ENCODE measurements at regions not wholly inside any gene's neighbourhood (a gene's known extent, or its start where the extent isn't known, plus 50 kb on each side); places are given as distances from the start of the nearest gene placed in this dataset.
"Not testable (repeated sequence)": the region's sequence is repeated elsewhere in the genome, so short reads cannot be mapped to it uniquely, and the experiment has no call there.

GRCh38 chr14:106327234-106327633 is 800.9 kb downstream of the TMEM121 start:
- DNase-seq (ENCODE audit: low spot score): no peak

GRCh38 chr14:106327702-106328353 is 801.4 kb downstream of the TMEM121 start:
- DNase-seq (ENCODE audit: low spot score): not testable (repeated sequence)

- not testable (repeated sequence) for DNase-seq (ENCODE audit: low spot score)
These were observed 802.9 kb downstream of the TMEM121 start for GRCh38 chr14:106329243-106329642.

- DNase-seq (ENCODE audit: low spot score): not testable (repeated sequence)
These were observed 803.8 kb downstream of the TMEM121 start for GRCh38 chr14:106329987-106330774.

- not testable (repeated sequence) for DNase-seq (ENCODE audit: low spot score)
These were observed 808.2 kb downstream of the TMEM121 start for GRCh38 chr14:106334428-106335109.

- DNase-seq (ENCODE audit: low spot score): not testable (repeated sequence)
These were observed 808.7 kb downstream of the TMEM121 start for GRCh38 chr14:106335110-106335429.

- not testable (repeated sequence) for DNase-seq (ENCODE audit: low spot score)
These were observed 812.4 kb downstream of the TMEM121 start for GRCh38 chr14:106338775-106339174.

GRCh38 chr14:106340658-106341057 is 814.3 kb downstream of the TMEM121 start:
- DNase-seq (ENCODE audit: low spot score): not testable (repeated sequence)

- DNase-seq (ENCODE audit: low spot score): not testable (repeated sequence)
These were observed 814.8 kb downstream of the TMEM121 start for GRCh38 chr14:106341161-106341560.

- no peak for DNase-seq (ENCODE audit: low spot score)
These were observed 817.2 kb downstream of the TMEM121 start for GRCh38 chr14:106343626-106344025.

GRCh38 chr14:106344065-106344614 is 817.8 kb downstream of the TMEM121 start:
- DNase-seq (ENCODE audit: low spot score): not testable (repeated sequence)

- not testable (repeated sequence) for DNase-seq (ENCODE audit: low spot score)
These were observed 818.6 kb downstream of the TMEM121 start for GRCh38 chr14:106344791-106345479.

GRCh38 chr14:106346084-106346483 is 819.7 kb downstream of the TMEM121 start:
- DNase-seq (ENCODE audit: low spot score): no peak

- no peak for DNase-seq (ENCODE audit: low spot score)
These were observed 820.3 kb downstream of the TMEM121 start for GRCh38 chr14:106346534-106347290.

- no peak for DNase-seq (ENCODE audit: low spot score)
These were observed 821.0 kb downstream of the TMEM121 start for GRCh38 chr14:106347291-106347778.

GRCh38 chr14:106347890-106348755 is 821.7 kb downstream of the TMEM121 start:
- no peak for DNase-seq (ENCODE audit: low spot score)

GRCh38 chr14:106348873-106349540 is 822.6 kb downstream of the TMEM121 start:
- not testable (repeated sequence) for DNase-seq (ENCODE audit: low spot score)

- not testable (repeated sequence) for DNase-seq (ENCODE audit: low spot score)
These were observed 823.5 kb downstream of the TMEM121 start for GRCh38 chr14:106349678-106350457.
